Breast epithelium (tissue), 3 donors: ENCODE measurements at regions not wholly inside any gene's neighbourhood (a gene's known extent, or its start where the extent isn't known, plus 50 kb on each side); places are given as distances from the start of the nearest gene placed in this dataset.

Source experiments
- POLR2A ChIP-seq: fragments of 450-650 bp; IDR thresholded peaks from one replicate; pipeline ENCODE4 v1.6.1; 2016; ENCODE audit warnings: antibody characterized with exemption, mild to moderate bottlenecking, moderate library complexity
- TF ChIP-seq, protein P1 (sequence below), 3 donors: fragments of 450-650 bp; IDR thresholded peaks; one replicate each; pipeline ENCODE4 v1.5.1; 2016 to 2017; ENCODE audit warnings: antibody characterized with exemption in 3 of 3, mild to moderate bottlenecking in 3 of 3, moderate library complexity in 3 of 3

DNA sequence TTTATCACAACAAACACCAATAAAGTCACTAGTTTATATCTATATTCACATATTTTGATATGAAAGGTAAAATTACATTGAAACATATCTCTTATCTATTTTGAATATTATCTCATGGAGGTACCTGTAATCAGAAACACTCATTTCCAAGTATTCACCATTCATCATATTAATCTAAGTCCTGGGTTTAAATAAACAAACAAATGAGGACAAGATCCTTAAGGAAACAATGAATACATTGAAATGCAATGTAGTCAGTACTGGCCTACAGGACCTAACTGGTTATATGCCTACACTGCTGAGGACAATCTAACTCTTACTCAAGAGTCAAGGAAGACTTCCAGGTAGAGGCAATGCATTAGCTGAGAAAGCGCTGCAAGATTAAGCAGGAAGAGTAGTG is 1411.9 kb upstream of the RAG2 start:
- TF ChIP-seq POLR2A, result no peak
- TF ChIP-seq, protein P1, sequence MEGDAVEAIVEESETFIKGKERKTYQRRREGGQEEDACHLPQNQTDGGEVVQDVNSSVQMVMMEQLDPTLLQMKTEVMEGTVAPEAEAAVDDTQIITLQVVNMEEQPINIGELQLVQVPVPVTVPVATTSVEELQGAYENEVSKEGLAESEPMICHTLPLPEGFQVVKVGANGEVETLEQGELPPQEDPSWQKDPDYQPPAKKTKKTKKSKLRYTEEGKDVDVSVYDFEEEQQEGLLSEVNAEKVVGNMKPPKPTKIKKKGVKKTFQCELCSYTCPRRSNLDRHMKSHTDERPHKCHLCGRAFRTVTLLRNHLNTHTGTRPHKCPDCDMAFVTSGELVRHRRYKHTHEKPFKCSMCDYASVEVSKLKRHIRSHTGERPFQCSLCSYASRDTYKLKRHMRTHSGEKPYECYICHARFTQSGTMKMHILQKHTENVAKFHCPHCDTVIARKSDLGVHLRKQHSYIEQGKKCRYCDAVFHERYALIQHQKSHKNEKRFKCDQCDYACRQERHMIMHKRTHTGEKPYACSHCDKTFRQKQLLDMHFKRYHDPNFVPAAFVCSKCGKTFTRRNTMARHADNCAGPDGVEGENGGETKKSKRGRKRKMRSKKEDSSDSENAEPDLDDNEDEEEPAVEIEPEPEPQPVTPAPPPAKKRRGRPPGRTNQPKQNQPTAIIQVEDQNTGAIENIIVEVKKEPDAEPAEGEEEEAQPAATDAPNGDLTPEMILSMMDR (IDR thresholded peaks at IDR 0.05), result no peak
